NCI-H748 treated with DMSO at 0.1 percent for 48 hours (cell line): ENCODE measurements at regions not wholly inside any gene's neighbourhood (a gene's known extent, or its start where the extent isn't known, plus 50 kb on each side); places are given as distances from the start of the nearest gene placed in this dataset.
"Not testable (repeated sequence)": the region's sequence is repeated elsewhere in the genome, so short reads cannot be mapped to it uniquely, and the experiment has no call there.

Experiments used
- DNase-seq: peaks from one replicate; lab custom pipeline; 2025; lab: John Stamatoyannopoulos, UW

DNA sequence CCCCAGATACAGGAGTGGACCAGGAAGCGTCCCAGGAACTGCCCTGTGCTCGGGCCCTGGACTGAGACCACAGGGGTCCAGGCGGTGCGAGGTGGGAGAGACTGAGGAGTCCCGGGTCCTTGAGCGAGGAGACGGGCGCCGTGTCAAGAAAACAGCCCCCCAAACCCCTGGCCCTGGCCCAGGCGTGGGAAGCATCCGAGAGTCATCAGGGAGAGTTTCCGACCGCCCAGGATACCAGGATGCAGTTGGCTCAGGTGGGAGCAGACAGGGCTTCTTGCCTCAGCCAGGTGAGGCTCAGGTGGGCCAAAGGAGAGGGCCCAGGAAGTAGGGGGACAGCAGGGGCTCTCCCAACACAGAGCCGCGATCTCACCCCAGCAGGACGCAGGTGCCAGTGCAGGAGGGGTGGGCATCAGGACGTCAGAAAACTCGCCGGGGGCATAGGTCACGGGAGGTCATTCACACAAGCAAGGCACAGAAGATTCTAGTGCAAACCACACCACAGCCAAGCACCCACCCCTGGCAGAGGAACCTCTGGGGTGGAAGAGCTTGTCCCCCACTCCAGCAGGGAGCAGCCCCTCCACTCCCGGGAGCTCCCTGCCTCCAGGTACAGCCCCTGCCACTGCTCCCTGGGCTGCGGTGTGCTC is 102.5 kb upstream of the EIF5 start:
- DNase-seq, result no peak

DNA sequence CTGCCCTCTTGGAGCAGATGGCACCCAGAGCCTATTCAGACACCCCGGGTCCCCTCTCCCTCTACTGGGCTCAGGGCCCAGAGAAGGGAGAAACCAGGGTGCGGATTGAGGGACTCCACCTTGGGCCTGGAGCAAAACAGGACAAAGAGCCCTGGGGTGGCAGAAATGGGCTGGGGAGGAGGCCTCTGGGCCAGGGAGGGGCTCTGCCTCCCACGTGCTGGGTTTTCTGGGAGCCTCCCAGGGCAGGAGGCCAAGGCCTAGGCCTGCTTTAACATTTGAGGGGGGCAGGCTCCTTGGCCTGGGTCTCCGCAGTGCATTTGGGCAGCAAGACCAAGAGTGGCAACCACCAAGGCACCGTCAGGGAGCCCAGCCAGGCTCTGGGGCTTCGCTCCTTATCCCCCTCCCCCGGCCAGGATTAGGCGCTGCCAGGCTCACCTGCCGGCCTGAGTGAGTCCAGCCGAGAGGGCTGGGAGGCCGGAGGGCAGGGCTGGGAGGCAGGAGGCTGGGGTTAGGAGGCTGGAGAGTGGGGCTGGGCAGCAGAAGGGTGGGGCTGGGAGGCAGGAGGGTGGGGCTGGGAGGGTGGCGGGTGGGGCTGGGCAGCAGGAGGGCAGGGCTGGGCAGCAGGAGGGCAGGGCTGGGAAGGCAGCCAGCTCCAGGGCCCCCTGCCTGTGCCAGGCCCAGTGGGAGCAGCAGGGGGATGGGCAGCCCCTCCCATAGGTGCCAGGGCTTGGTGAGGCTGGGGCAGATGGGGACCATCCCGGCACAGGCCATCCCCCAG is 101.8 kb upstream of the EIF5 start:
- DNase-seq, result no peak

DNA sequence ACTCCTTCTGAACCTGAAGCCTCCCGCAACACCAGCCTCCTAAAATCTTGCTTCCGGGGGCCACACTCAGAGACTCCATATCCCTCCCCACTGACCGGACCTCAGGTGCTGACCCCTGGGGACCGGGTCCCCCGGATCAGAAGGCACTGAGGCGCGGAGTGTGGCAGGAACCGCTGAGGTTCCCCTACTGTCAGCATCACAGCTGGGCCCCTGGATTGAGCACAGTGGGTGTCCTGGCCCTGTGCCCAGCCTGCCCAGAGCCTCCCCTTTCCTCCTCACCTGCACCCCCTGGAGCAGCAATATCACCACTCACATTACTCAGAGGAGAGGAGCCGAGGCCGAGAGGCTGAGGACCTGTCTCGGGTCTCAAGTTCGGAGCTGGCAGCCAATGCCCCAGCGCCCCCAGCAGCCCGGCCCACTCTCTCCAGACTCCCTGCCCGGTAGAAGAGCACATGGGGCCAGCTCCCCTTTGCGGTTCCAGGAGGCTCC is 101.2 kb upstream of the EIF5 start:
- DNase-seq, result no peak

DNA sequence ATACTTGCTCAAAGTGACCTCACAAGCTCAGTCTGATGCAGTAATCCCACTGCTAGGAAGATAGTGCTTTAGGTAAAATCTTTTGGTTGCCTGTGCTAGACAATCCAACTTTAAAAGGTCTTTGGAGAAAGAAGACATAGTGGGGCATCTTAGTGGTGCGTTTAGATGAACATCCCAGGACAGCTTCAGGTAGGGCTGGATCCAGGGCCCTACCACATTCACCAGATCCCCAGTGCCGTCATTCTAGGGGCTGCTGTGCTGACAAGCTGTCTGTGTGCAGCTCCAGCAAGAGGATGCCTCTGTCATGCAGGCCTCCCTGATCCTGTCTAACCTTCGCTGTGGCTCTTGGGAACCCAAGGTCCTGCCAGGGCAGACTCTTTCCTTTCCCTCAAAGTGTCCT is 100.7 kb upstream of the EIF5 start:
- no peak for DNase-seq

DNA sequence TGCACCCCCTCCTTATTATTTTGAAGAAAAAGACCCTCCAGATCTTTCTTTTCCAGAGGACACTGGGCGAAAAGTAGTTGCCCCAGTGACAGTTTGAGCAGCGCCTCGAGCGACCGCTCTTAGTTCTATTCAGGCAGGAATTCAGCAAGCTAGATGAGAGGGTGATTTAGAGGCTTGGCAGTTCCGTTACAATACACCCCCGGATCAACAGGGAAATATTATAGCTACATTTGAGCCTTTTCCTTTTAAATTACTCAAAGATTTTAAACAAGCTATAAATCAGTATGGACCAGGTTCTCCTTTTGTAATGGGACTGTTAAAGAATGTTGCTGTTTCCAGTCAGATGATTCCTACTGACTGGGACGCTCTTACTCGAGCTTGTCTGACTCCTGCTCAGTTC is 99.2 kb upstream of the EIF5 start:
- DNase-seq, result not testable (repeated sequence)

DNA sequence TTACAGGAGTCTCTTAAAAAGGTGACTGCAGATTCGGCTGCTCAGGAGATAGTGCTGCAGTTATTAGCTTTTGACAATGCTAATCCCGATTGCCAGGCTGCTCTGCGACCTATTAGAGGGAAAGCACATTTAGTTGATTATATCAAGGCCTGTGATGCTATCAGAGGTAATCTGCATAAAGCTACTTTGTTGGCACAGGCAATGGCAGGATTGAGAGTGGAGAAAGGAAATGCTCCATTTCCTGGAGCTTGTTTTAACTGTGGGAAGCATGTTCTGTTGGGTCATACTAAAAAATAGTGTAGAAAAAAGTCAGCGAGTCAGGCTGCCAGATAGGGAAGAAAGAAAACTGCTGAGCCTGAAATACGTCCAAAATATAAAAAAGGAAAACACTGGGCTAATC is 98.5 kb upstream of the EIF5 start:
- DNase-seq, result not testable (repeated sequence)

DNA sequence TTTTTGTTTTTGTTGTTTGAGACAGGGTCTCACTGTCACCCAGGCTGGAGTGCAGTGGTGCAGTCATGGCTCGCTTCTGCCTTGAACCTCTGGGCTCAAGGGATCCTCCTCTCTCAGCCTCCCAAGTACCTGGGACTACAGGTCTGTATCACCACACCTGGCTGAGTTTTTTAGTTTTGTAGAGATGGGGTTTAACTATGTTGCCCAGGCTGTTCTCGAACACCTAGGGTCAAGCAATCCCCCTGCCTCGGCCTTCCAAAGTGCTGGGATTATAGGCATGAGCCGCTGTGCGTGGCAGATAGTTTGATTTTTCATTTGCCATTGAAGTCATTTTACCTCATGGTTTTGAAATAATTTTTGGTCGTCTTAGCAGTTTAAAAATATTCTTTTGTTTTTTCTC is 94.3 kb upstream of the EIF5 start:
- no peak for DNase-seq

DNA sequence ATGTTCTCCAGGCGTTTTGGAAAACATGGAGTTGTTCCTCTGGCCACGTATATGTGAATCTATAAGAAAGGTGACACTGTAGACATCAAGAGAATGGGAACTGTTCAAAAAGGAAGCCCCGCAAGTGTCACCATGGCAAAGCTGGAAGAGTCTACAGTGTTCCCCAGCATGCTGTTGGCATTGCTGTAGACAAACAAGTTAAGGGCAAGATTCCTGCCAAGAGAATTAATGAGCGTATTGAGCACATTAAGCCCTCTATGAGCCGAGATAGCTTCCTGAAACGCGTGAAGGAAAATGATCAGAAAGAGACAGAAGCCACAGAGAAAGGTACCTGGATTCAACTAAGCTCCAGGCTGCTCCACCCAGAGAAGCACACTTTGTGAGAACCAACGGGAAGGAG is 92.5 kb upstream of the EIF5 start:
- DNase-seq, result no peak

DNA sequence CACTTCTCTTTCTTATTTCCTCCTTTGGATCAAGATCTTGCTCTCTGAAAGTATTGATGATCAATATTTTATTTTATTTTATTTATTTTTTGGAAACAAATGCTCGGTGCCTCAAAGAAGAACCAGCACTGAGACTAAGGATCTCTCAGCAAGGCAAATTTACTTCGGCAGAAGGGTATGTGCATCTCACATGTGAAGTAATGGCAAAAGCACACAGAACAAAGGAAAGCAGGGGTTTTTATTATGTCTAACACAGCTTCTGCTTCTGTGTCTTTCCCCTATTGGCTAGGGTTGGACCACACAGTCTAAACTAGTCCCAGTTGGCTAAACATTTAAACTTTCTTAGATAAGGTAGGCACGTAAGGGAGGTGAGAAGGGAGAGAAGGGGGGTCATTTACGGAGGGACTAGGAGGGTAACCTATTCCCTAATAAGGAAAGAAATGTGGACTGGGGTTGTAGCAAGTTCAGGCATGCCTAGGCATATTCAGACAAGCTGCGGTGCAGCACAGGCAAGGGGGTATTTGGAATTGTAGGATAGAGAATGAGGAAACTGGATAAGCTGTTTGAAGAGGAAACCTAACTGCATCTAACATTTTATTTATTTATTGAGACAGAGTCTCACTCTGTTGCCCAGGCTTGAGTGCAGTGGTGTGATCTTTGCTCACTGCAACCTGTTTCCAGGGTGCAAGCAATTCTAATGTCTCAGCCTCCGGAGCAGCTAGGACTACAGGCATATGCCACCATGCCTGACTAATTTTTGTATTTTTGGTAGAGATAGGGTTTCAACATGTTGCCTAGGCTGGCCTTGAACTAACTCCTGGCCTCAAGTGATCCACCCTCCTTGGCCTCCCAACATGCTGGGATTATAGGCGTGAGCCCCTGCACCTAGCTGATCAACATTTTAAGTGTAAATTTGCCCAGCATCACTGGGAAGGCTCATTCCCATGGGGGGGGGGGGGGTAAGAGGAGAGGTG is 90.0 kb upstream of the EIF5 start:
- no peak for DNase-seq

DNA sequence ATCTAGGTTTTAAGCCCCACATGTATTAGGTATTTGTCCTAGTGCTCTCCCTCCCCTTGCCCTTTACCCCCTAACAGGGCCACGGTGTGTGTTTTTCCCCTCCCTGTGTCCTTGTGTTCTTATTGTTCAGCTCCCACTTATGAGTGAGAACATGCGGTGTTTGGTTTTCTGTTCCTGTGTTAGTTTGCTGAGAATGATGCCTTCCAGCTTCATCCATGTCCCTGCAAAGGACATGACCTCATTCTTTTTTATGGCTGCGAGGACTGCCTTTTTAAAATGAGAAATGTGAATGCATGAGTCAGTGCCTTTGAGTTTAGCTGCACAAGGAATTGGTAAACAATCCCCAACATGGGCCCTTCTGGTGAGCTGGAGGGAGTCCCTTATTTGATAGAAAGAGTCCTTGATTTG is 88.4 kb upstream of the EIF5 start:
- DNase-seq, result not testable (repeated sequence)

DNA sequence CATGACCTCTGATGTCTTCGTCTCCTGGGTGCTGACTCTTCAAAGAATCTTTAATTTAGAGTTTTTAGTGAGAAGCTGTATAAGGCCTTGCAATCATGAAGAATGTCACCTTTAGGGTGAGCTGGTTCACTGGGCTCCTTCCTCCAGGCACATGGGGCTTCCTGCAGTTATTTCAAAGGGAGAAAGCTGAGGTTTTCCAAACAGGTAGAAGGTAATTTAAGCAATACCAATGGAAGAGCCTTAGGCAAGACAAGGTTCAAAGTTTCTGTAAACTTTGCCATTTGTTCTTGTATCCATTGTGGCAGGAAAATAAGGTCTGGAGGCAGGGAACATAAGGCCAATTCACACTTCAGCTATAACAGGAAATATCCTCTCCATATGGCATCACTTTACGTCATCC is 88.0 kb upstream of the EIF5 start:
- no peak for DNase-seq

DNA sequence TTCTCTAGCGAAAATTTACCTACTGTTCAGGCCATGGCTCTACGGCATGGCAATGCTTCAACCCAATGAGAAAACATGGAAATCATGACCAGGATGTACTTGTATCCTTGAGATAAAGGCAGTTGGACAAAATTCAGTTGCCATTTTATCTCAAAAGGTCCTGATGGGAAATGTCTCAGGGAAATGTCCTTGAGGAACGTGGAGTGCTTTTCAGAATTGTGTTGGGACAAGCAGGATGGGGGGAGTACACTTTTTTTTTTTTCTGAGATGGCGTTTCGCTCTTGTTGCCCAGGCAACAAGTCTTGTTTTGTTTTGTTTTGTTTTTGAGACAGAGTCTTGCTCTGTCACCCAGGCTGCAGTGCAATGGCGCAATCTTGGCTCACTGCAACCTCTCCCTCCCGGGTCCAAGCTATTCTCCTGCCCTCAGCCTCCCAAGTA is 86.8 kb upstream of the EIF5 start:
- DNase-seq, result no peak

DNA sequence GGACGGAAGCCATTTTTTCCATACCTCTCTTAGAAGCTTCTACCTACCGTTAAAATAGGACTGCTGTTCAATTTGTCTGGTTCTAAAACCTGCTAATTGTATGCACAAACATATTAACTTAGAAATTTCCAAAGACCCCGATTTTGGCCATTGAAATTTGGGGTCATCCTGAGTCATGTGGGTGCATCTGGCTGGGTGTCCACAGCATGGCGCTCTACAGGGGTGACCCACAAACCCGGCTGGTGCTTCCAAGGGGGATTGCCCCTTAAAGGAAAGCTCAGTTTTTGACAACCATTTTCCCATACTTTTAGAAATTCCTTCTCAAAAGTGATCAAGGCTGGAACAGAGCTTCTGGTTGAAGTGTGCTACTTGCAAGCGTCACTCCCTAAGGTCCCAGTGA is 83.9 kb upstream of the EIF5 start:
- no peak for DNase-seq

DNA sequence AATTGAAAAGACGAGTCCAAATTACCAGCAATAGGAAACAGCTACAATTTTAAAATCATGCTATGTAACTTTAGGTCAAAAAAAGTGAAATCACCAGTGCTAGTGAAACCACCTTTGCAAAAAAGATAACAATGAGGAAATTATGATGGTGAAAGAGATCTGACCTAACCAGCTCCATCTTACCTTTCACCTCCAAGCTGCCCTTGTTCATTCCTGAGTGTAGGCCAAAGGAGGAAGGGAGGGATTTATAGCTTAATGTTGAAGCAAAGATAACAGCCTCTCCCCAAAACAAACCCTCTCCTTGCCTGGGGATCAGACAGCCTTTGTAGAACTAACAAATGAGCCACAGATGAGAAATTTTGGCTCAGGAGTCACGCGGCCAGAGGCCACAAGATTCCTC is 83.2 kb upstream of the EIF5 start:
- DNase-seq, result no peak

DNA sequence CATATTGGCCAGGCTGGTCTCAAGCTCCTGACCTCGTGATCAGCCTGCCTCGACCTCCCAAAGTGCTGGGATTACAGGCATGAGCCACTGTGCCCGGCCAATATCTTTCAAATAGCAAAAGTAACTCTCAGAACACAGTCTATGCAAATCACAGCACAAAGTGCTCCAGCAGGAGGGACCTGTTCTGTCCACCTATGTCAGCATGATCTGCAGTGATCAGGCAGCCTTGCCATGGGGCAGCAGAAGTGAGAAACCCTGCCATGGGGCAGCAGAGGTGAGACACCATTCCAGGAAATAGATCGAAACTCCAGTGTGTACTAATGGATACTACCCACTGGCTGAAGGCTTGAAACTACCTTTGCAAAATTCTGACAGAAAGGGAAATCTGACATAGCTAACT is 78.5 kb upstream of the EIF5 start:
- no peak for DNase-seq

DNA sequence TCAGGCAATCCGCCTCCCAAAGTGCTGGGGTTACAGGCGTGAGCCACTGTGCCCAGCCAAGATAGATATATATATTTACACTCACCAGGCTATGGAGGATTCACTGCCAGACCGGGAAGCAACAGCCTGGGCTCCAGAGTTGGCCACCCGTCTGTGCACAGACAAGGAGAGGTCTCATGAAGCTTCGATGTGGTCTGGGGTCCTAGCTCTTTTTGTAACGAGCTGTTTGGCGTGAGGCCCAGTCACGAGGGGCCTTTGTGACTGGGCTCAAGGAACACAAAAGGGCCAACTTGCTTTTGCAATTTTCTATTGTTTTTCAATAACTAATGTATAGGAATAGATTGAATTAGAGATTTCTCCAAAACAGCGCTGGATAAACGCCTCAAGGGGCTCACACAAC is 77.6 kb upstream of the EIF5 start:
- no peak for DNase-seq

DNA sequence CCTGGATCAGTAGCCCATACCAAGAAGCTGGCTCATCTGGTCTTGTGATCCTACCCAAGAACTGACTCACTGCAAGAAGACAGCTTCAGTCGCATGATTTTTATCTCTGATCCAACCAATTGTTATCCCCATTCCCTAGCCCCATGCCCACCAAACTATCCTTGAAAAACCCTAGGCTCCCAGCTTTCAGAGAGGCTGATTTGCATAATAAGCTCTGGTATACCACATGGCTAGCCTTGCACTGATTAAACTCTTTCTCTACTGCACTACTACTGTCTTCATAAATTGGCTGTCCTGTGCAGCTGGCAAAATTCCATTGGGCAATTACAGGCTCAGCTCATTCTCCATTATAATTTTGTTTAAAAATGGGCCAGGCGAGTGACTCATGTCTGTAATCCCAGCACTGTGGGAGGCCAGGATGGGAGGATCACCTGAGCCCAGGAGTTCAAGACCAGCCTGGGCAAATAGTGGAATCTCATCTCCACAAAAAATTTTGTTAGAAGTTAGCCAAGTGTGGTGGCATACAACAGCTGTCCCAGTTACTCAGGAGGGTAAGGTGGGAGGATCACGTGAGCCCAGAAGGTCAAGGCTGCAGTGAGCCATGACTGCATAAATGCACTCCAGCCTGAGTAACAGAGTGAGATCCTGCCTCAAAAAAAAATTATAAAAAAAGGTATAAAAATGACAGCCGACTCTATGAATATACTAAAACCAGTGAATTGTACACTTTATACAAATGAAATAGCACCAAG is 76.7 kb upstream of the EIF5 start:
- peak; percentile 6 for DNase-seq

DNA sequence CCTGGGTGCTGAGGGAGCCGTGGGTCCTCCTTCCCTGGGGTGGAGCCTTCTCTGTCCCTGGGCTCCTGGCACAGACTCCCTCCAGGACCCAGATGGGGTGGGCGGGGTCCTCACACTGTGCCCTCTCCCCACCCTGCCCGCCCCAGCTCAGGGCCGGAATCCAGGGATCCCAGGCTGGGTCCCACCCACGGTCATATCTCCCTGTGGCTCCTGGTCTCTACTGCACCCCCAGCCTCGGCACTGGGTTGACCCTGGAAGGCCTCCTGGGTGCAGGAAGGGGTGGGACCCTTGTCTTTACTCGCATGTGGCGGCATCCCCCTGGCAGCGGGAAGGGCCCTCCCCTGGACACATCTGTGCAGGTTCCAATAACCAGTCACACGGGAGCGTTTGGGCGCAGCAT is 75.8 kb upstream of the EIF5 start:
- DNase-seq, result no peak

DNA sequence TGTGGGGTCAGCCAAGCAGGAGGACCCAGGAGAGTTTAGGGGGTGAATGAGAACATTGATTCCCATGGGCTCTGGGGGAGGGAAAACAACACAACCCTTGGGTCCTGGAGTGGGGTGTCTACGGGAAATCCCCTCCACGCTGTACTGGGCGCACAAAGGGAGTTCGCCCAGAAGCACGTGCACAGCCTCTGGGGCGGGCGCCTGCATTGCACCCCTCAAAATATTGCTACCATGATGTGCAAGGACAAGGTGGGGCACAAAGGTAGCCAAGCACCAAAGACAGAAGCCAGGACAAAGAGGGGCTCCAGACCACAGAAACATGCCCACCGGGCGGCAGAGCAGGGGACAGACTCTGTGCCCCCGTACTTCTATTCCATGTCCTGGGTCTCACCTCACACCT is 74.9 kb upstream of the EIF5 start:
- no peak for DNase-seq

DNA sequence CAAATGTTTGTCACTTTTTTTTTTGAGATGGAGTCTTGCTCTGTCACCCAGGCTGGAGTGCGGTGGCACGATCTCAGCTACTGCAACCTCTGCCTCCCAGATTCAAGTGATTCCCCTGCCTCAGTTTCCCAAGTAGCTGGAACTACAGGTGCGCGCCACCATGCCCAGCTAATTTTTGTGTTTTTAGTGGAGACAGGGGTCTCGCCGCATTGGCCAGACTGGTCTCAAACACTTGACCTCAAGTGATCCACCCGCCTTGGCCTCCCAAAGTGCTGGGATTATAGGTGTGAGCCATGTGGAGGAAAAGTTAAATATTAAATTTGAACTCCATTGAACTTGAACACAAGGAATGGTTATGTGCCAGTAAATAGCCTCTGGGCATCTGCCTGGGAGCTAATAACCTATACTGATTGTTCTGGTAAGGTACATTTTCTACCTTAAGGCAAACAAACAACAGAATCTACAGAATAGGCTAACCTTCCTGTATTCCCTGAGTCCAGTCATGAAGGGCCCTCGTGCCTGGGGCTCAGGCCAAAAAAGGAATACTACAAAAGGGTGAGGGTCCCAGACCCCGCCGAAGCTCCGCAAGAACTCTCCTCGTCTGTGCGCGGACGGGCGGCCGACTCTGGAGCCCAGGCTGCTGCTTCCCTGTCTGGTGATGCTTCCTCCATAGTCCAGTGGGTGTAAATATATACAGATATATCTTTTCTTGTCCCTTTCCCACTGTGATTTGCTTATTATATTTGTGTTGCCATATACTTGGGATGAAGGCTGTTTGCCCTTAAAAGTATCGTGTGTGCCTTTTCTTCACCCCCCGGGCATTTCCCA is 74.0 kb upstream of the EIF5 start:
- DNase-seq, result peak; percentile 33

DNA sequence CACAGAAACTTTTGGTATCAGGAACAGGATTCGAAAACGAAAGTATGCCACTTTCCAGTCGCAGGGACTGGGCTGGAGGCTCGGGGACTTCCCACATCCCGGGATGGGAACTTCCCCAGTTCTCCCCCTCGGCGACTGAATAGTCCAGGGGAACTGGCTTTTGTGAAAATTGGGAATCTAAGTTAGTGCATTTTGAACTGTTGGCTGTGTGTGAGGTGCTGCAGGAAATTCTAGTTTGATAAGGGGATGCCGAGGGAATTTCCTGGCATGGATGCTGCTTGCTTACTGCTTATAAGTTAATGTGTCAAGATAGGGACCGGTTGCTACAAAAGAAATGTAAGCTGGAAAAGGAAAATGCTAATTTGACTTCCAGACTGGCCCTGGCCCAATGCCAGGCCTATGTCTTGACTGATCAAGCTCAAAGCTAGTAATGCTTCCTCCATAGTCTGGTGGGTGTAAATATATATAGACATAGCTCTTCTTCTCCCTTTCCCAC is 73.4 kb upstream of the EIF5 start:
- peak; percentile 34 for DNase-seq
